SK-N-MC (cell line): ENCODE measurements at regions not wholly inside any gene's neighbourhood (a gene's known extent, or its start where the extent isn't known, plus 50 kb on each side); places are given as distances from the start of the nearest gene placed in this dataset.

Experiments used
- DNase-seq: peaks from one replicate; pipeline ENCODE4 v3.0.0-alpha.2; 2011; ENCODE audit warnings: low read depth, low spot score
- H3K27ac ChIP-seq: fragments of 200-600 bp; sonication (generic); 2 replicates; pipeline ENCODE4 v1.5.1; 2016; ENCODE audit warnings: mixed run types
- H3K36me3 ChIP-seq: fragments of 200-600 bp; sonication (generic); 2 replicates; pipeline ENCODE4 v1.6.1; 2017; ENCODE audit warnings: antibody characterized with exemption, low read length, mixed read lengths; ENCODE audit not compliant: insufficient read depth
- H3K4me3 ChIP-seq: fragments of 200-600 bp; sonication (generic); 2 replicates; pipeline ENCODE4 v1.5.1; 2016
- H3K9ac ChIP-seq: fragments of 200-600 bp; sonication (generic); 2 replicates; pipeline ENCODE4 v1.8.0; 2017; ENCODE audit warnings: mixed run types, mixed read lengths; ENCODE audit not compliant: insufficient read length
- H3K9me3 ChIP-seq: fragments of 200-600 bp; sonication (generic); 2 replicates; pipeline ENCODE4 v1.6.1; 2017; ENCODE audit warnings: low read depth, mild to moderate bottlenecking, antibody characterized with exemption, low read length, moderate library complexity, mixed read lengths
- EZH2 ChIP-seq: fragments of 200-600 bp; sonication (generic); IDR thresholded peaks from one replicate; pipeline ENCODE4 v1.6.1; 2017; ENCODE audit warnings: antibody characterized with exemption
- FOXP2 ChIP-seq: optimal IDR thresholded peaks from 2 replicates; pipeline ENCODE3; 2011; ENCODE audit warnings: mild to moderate bottlenecking, moderate library complexity; ENCODE audit not compliant: insufficient read depth; ENCODE audit errors: extremely low read length, control extremely low read depth
- POLR2AphosphoS5 ChIP-seq: IDR thresholded peaks from 2 replicates; pipeline ENCODE4 v1.6.1; 2012; ENCODE audit warnings: mild to moderate bottlenecking, low read depth, low read length, borderline replicate concordance

DNA sequence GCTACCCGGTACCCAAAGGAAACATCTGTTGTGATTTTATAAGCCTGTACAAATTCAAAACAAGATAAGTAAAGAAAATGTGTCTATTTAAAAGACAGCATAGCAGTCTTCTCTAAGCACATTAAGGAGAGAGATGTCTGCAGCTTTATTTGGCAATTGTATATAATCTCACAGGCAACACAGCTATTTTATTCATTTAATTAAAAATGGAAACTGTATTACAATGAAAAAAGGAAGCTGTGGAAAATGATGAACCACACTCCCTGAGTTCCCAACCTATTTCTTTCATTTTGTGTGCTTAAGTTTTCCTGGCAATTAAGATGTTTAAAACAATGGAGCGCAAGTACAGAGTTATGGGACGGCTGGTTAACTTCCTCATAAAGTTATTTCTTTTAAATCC is 78.4 kb downstream of the CBLL2 start:
- no peaks in the 10 kb centered on the region for H3K9me3 ChIP-seq
- TF ChIP-seq FOXP2 (no peak), EZH2 (no peak), POLR2AphosphoS5 (no peak)
- DNase-seq = no peak
- H3K4me3 ChIP-seq = no peak overlapping the region
- no peak overlapping the region for H3K27ac ChIP-seq
- no peaks in the 10 kb centered on the region for H3K36me3 ChIP-seq
- no peak overlapping the region for H3K9ac ChIP-seq

GRCh38 chrX:22351966-22352365 is 79.3 kb downstream of the CBLL2 start:
- no peak for DNase-seq
- Histone ChIP-seq H3K9me3 (no peaks in the 10 kb centered on the region), H3K27ac (no peak overlapping the region), H3K4me3 (no peak overlapping the region), H3K9ac (no peak overlapping the region), H3K36me3 (no peaks in the 10 kb centered on the region)
- TF ChIP-seq EZH2 = no peak

GRCh38 chrX:22357621-22358020 is 84.9 kb downstream of the CBLL2 start:
- Histone ChIP-seq H3K27ac (no peak overlapping the region), H3K36me3 (no peaks in the 10 kb centered on the region), H3K9me3 (no peaks in the 10 kb centered on the region), H3K4me3 (no peak overlapping the region), H3K9ac (no peak overlapping the region)
- no peak for TF ChIP-seq EZH2
- TF ChIP-seq POLR2AphosphoS5 = no peak
- no peak for TF ChIP-seq FOXP2
- DNase-seq = no peak

DNA sequence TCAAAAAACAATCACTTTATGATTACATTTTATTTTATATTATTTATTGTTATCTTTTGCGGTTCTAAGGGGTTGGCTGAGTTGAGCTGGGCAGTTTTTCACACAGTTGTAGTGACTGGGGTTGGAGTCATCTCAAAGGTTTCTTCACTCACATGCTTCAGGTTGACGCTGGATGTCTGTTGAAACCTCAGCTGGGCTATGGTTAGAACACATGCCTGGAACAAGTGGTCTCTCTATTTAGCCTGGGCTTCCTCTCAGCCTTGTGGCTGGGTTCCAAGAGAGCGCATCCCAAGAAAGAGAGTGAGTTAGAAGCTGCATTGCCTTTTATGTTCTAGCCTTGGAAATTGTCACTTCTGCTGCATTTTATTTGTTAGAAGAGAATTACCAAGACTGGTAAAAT is 87.4 kb downstream of the CBLL2 start:
- Histone ChIP-seq H3K27ac (no peak overlapping the region), H3K36me3 (no peaks in the 10 kb centered on the region), H3K9me3 (no peaks in the 10 kb centered on the region), H3K9ac (no peak overlapping the region), H3K4me3 (no peak overlapping the region)
- DNase-seq = no peak
- no peak for TF ChIP-seq POLR2AphosphoS5
- no peak for TF ChIP-seq FOXP2
- TF ChIP-seq EZH2 = no peak

- Histone ChIP-seq H3K9ac (no peak overlapping the region), H3K36me3 (no peaks in the 10 kb centered on the region), H3K27ac (no peak overlapping the region), H3K9me3 (no peaks in the 10 kb centered on the region), H3K4me3 (no peak overlapping the region)
- TF ChIP-seq FOXP2 (no peak), EZH2 (no peak), POLR2AphosphoS5 (no peak)
- DNase-seq = no peak
Observed at GRCh38 chrX:22365460-22365859, 92.7 kb downstream of the CBLL2 start.

GRCh38 chrX:22366166-22366702 is 93.5 kb downstream of the CBLL2 start:
- Histone ChIP-seq H3K27ac (no peak overlapping the region), H3K9ac (no peak overlapping the region), H3K36me3 (no peaks in the 10 kb centered on the region), H3K4me3 (no peak overlapping the region), H3K9me3 (no peaks in the 10 kb centered on the region)
- no peak for DNase-seq
- TF ChIP-seq FOXP2 (no peak), EZH2 (no peak), POLR2AphosphoS5 (no peak)

GRCh38 chrX:22366906-22367305 is 94.2 kb downstream of the CBLL2 start:
- Histone ChIP-seq H3K9me3 (no peaks in the 10 kb centered on the region), H3K36me3 (no peaks in the 10 kb centered on the region), H3K4me3 (no peak overlapping the region), H3K9ac (no peak overlapping the region), H3K27ac (no peak overlapping the region)
- TF ChIP-seq EZH2 (no peak), FOXP2 (no peak), POLR2AphosphoS5 (no peak)
- DNase-seq = no peak

DNA sequence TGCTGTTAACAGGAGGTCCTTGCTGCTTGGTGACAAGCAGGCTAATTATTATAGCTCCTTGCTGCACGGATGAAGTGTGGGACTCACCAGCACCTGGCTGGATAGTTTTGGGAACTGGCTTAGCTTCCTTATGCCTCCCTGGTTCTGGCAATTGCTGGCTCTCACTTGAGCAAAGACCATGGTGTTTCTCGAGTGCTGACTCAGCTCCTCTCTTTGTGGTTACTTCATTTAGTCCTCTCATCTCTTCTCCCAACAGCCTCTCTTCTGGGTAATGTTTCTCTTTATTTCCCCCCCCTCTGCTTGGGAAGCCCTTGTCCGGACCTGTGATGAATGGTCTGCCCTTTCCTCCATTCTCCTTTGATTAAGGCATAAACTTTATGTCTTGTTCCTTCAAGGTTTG is 100.4 kb downstream of the CBLL2 start:
- H3K36me3 ChIP-seq = no peaks in the 10 kb centered on the region
- no peaks in the 10 kb centered on the region for H3K9me3 ChIP-seq
- H3K4me3 ChIP-seq = no peak overlapping the region
- TF ChIP-seq POLR2AphosphoS5 (no peak), FOXP2 (no peak), EZH2 (no peak)
- no peak for DNase-seq
- no peak overlapping the region for H3K9ac ChIP-seq
- H3K27ac ChIP-seq = no peak overlapping the region

GRCh38 chrX:22373766-22374165 is 101.1 kb downstream of the CBLL2 start:
- TF ChIP-seq FOXP2 (no peak), EZH2 (no peak), POLR2AphosphoS5 (no peak)
- no peaks in the 10 kb centered on the region for H3K9me3 ChIP-seq
- no peak overlapping the region for H3K4me3 ChIP-seq
- DNase-seq = no peak
- H3K36me3 ChIP-seq = no peaks in the 10 kb centered on the region
- H3K9ac ChIP-seq = no peak overlapping the region
- no peak overlapping the region for H3K27ac ChIP-seq

GRCh38 chrX:22376369-22376768 is 103.7 kb downstream of the CBLL2 start:
- DNase-seq = no peak
- no peak overlapping the region for H3K9ac ChIP-seq
- H3K4me3 ChIP-seq = no peak overlapping the region
- no peak overlapping the region for H3K27ac ChIP-seq
- H3K9me3 ChIP-seq = no peaks in the 10 kb centered on the region
- H3K36me3 ChIP-seq = no peaks in the 10 kb centered on the region
- TF ChIP-seq POLR2AphosphoS5 = no peak
- no peak for TF ChIP-seq EZH2
- TF ChIP-seq FOXP2 = no peak
